ENCODE measurements at regions not wholly inside any gene's neighbourhood (a gene's known extent, or its start where the extent isn't known, plus 50 kb on each side); places are given as distances from the start of the nearest gene placed in this dataset.
"Not testable (repeated sequence)": the region's sequence is repeated elsewhere in the genome, so short reads cannot be mapped to it uniquely, and the experiment has no call there.

GRCh38 chr19:28583713-28584112 lies 629.2 kb downstream of the UQCRFS1 start:
- no peak for DNase-seq

- DNase-seq = no peak
Measured at GRCh38 chr19:28583242-28583641, 629.7 kb downstream of the UQCRFS1 start.

GRCh38 chr19:28582796-28583195 lies 630.2 kb downstream of the UQCRFS1 start:
- DNase-seq = no peak

GRCh38 chr19:28582344-28582743 lies 630.6 kb downstream of the UQCRFS1 start:
- DNase-seq = no peak

- no peak for DNase-seq
Measured at GRCh38 chr19:28581468-28581770, 631.5 kb downstream of the UQCRFS1 start.

GRCh38 chr19:28578786-28579505 lies 634.0 kb downstream of the UQCRFS1 start:
- DNase-seq = no peak

- no peak for DNase-seq
Measured at GRCh38 chr19:28578208-28578607, 634.7 kb downstream of the UQCRFS1 start.

- no peak for DNase-seq
Measured at GRCh38 chr19:28577666-28578065, 635.3 kb downstream of the UQCRFS1 start.

GRCh38 chr19:28577233-28577632 lies 635.7 kb downstream of the UQCRFS1 start:
- DNase-seq = no peak

GRCh38 chr19:28575816-28576215 lies 637.1 kb downstream of the UQCRFS1 start:
- DNase-seq = no peak

- DNase-seq = not testable (repeated sequence)
Measured at GRCh38 chr19:28575312-28575711, 637.6 kb downstream of the UQCRFS1 start.

GRCh38 chr19:28574212-28574611 lies 638.7 kb downstream of the UQCRFS1 start:
- no peak for DNase-seq

GRCh38 chr19:28569132-28570131 lies 643.5 kb downstream of the UQCRFS1 start:
- peak; percentile 54 for DNase-seq

- no peak for DNase-seq
Measured at GRCh38 chr19:28567834-28568233, 645.1 kb downstream of the UQCRFS1 start.

- DNase-seq = peak; percentile 23
Measured at GRCh38 chr19:28563964-28564921, 648.7 kb downstream of the UQCRFS1 start.

- no peak for DNase-seq
Measured at GRCh38 chr19:28560786-28561185, 652.2 kb downstream of the UQCRFS1 start.

GRCh38 chr19:28558783-28559182 lies 654.2 kb downstream of the UQCRFS1 start:
- no peak for DNase-seq

- DNase-seq = peak; percentile 22
Measured at GRCh38 chr19:28556371-28556770, 656.6 kb downstream of the UQCRFS1 start.

GRCh38 chr19:28555317-28555716 lies 657.6 kb downstream of the UQCRFS1 start:
- DNase-seq = no peak

GRCh38 chr19:28554321-28555091 lies 658.4 kb downstream of the UQCRFS1 start:
- no peak for DNase-seq

- DNase-seq = no peak
Measured at GRCh38 chr19:28553764-28554163, 659.2 kb downstream of the UQCRFS1 start.

GRCh38 chr19:28553005-28553404 lies 659.9 kb downstream of the UQCRFS1 start:
- no peak for DNase-seq
